ENCODE measurements at regions not wholly inside any gene's neighbourhood (a gene's known extent, or its start where the extent isn't known, plus 50 kb on each side); places are given as distances from the start of the nearest gene placed in this dataset.

DNA sequence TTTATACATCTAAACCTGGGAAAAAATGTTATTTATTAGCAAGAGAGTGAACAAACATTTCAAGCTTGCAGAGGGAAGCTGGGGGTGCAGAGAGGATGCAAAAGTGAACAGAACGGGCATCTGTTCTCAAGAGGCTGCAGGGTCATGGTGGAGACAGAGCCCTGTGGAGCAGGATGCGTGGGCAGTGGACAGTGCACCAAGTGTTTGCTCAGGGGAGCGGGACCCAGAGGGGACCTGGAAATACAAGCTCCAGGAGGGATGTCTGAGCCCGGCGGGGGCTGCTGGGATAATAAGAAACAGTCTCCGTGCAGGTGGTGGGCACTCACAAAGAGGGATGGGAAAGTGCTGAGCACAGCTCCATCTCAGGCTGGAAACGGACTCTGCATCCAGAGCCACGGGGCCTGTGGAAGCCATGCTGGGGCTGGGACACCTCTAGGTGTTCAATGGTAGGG is 105.3 kb upstream of the SLC45A1 start:
- H3K9me3 ChIP-seq (ENCODE audit: low read length) = no peaks in the 10 kb centered on the region
- no peaks in the 10 kb centered on the region for H3K79me2 ChIP-seq (replicated peaks; ENCODE audit: insufficient read depth, low read length)
- no peak overlapping the region for H3K27ac ChIP-seq (ENCODE audit: low read length)
- TF ChIP-seq SMC3 (conservative IDR thresholded peaks at IDR 0.05; ENCODE audit: poor library complexity) (no peak), POLR2AphosphoS5 (IDR thresholded peaks at IDR 0.05) (no peak), EP300 (conservative IDR thresholded peaks at IDR 0.05; ENCODE audit: poor library complexity, severe bottlenecking) (no peak), TAF1 (IDR thresholded peaks at IDR 0.05; ENCODE audit: low read depth) (no peak), EZH2 (IDR thresholded peaks at IDR 0.05; ENCODE audit: borderline replicate concordance, insufficient read depth, low read length, poor library complexity, severe bottlenecking) (no peak), RAD21 (conservative IDR thresholded peaks at IDR 0.05) (no peak), MXI1 (conservative IDR thresholded peaks at IDR 0.05; ENCODE audit: poor library complexity, severe bottlenecking) (no peak)
- TF ChIP-seq, protein P1, sequence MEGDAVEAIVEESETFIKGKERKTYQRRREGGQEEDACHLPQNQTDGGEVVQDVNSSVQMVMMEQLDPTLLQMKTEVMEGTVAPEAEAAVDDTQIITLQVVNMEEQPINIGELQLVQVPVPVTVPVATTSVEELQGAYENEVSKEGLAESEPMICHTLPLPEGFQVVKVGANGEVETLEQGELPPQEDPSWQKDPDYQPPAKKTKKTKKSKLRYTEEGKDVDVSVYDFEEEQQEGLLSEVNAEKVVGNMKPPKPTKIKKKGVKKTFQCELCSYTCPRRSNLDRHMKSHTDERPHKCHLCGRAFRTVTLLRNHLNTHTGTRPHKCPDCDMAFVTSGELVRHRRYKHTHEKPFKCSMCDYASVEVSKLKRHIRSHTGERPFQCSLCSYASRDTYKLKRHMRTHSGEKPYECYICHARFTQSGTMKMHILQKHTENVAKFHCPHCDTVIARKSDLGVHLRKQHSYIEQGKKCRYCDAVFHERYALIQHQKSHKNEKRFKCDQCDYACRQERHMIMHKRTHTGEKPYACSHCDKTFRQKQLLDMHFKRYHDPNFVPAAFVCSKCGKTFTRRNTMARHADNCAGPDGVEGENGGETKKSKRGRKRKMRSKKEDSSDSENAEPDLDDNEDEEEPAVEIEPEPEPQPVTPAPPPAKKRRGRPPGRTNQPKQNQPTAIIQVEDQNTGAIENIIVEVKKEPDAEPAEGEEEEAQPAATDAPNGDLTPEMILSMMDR (IDR thresholded peaks at IDR 0.05; ENCODE audit: poor library complexity, severe bottlenecking) = no peak
- TF ChIP-seq, protein P2, sequence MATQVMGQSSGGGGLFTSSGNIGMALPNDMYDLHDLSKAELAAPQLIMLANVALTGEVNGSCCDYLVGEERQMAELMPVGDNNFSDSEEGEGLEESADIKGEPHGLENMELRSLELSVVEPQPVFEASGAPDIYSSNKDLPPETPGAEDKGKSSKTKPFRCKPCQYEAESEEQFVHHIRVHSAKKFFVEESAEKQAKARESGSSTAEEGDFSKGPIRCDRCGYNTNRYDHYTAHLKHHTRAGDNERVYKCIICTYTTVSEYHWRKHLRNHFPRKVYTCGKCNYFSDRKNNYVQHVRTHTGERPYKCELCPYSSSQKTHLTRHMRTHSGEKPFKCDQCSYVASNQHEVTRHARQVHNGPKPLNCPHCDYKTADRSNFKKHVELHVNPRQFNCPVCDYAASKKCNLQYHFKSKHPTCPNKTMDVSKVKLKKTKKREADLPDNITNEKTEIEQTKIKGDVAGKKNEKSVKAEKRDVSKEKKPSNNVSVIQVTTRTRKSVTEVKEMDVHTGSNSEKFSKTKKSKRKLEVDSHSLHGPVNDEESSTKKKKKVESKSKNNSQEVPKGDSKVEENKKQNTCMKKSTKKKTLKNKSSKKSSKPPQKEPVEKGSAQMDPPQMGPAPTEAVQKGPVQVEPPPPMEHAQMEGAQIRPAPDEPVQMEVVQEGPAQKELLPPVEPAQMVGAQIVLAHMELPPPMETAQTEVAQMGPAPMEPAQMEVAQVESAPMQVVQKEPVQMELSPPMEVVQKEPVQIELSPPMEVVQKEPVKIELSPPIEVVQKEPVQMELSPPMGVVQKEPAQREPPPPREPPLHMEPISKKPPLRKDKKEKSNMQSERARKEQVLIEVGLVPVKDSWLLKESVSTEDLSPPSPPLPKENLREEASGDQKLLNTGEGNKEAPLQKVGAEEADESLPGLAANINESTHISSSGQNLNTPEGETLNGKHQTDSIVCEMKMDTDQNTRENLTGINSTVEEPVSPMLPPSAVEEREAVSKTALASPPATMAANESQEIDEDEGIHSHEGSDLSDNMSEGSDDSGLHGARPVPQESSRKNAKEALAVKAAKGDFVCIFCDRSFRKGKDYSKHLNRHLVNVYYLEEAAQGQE (IDR thresholded peaks at IDR 0.05; ENCODE audit: borderline replicate concordance) = no peak
- H3K4me2 ChIP-seq (ENCODE audit: low read length) = no peak overlapping the region
- H3K4me3 ChIP-seq (ENCODE audit: low read length) = no peak overlapping the region
- no peaks in the 10 kb centered on the region for H4K20me1 ChIP-seq (ENCODE audit: insufficient read depth)
- H3F3A ChIP-seq (ENCODE audit: insufficient read depth, low read length, poor library complexity, severe bottlenecking) = no peaks in the 10 kb centered on the region
- no peak overlapping the region for H2AFZ ChIP-seq (ENCODE audit: low read depth, low read length)
- H3K36me3 ChIP-seq (ENCODE audit: insufficient read depth, low read length) = no peaks in the 10 kb centered on the region
- no peaks in the 10 kb centered on the region for H3K9me2 ChIP-seq (ENCODE audit: insufficient read depth, low read length)
- H3K27me3 ChIP-seq (ENCODE audit: insufficient read depth, low read depth, low read length) = peaks cover 6% of the 10 kb centered on the region
- no peak overlapping the region for H3K9ac ChIP-seq (ENCODE audit: low read length)

DNA sequence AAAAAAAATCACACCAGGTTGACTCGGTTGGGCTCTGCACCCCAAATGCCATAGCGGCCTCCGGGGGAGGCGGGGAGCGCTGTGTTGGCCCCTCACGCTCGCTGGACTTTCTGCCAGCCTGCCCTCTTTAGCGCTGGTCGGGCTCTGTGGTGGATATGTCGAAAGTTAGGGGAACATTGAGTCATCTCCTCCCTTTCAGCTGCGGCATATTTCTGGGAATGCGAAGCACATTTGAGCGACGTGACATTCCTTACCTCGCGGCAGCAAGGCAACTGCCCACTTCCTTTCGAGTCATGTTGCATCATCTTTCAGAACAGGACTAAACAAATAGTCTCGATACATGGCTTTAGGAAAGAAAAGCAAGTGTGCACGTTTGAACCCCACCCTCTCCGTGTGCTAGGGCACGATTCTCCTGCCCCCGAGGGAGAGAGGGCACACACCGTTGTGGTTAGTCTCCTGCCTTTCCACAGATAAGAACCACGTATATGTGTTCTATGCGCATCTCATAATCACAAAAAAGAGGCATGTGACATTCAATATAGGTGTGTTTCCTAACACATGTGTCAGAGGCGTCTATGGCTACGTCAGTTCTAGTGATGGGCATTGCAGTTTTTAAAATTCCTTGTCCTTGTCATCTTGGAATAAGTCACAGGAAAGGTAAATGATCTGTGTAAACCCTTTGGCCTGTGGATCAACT is 105.9 kb upstream of the SLC45A1 start:
- Histone ChIP-seq H3K4me3 (ENCODE audit: low read length) (no peak overlapping the region), H3K4me2 (ENCODE audit: low read length) (no peak overlapping the region), H2AFZ (ENCODE audit: low read depth, low read length) (no peak overlapping the region)

More for the DNA sequence above, 105.9 kb upstream of the SLC45A1 start:
- H3K9ac ChIP-seq (ENCODE audit: low read length) = no peak overlapping the region
- no peak overlapping the region for H3K27ac ChIP-seq (ENCODE audit: low read length)
- no peaks in the 10 kb centered on the region for H3K9me2 ChIP-seq (ENCODE audit: insufficient read depth, low read length)
- H4K20me1 ChIP-seq (ENCODE audit: insufficient read depth) = no peaks in the 10 kb centered on the region
- TF ChIP-seq TAF1 (IDR thresholded peaks at IDR 0.05; ENCODE audit: low read depth) (no peak), MXI1 (conservative IDR thresholded peaks at IDR 0.05; ENCODE audit: poor library complexity, severe bottlenecking) (no peak), EP300 (conservative IDR thresholded peaks at IDR 0.05; ENCODE audit: poor library complexity, severe bottlenecking) (no peak), SMC3 (conservative IDR thresholded peaks at IDR 0.05; ENCODE audit: poor library complexity) (no peak), POLR2AphosphoS5 (IDR thresholded peaks at IDR 0.05) (no peak), EZH2 (IDR thresholded peaks at IDR 0.05; ENCODE audit: borderline replicate concordance, insufficient read depth, low read length, poor library complexity, severe bottlenecking) (no peak)
- TF ChIP-seq, protein P2 (IDR thresholded peaks at IDR 0.05; ENCODE audit: borderline replicate concordance) = no peak
- TF ChIP-seq, protein P1 (IDR thresholded peaks at IDR 0.05; ENCODE audit: poor library complexity, severe bottlenecking) = no peak
- peaks cover 3% of the 10 kb centered on the region for H3K27me3 ChIP-seq (ENCODE audit: insufficient read depth, low read depth, low read length)
- no peaks in the 10 kb centered on the region for H3K36me3 ChIP-seq (ENCODE audit: insufficient read depth, low read length)
- H3F3A ChIP-seq (ENCODE audit: insufficient read depth, low read length, poor library complexity, severe bottlenecking) = no peaks in the 10 kb centered on the region
- no peaks in the 10 kb centered on the region for H3K9me3 ChIP-seq (ENCODE audit: low read length)
- H3K79me2 ChIP-seq (replicated peaks; ENCODE audit: insufficient read depth, low read length) = no peaks in the 10 kb centered on the region
